Muscle layer of colon (tissue), 2 donors: ENCODE measurements at regions not wholly inside any gene's neighbourhood (a gene's known extent, or its start where the extent isn't known, plus 50 kb on each side); places are given as distances from the start of the nearest gene placed in this dataset.

ENCODE experiments used
- H3K27ac ChIP-seq: one replicate; pipeline ENCODE4 v1.7.0; 2013; ENCODE audit warnings: low read depth, mild to moderate bottlenecking, low read length, moderate library complexity
- H3K27me3 ChIP-seq, 2 donors: one replicate each; pipeline ENCODE4 v1.7.0; 2013; ENCODE audit warnings: low read length in 2 of 2, mild to moderate bottlenecking in 2 of 2; ENCODE audit not compliant: insufficient read depth in 2 of 2, control insufficient read depth in 1 of 2
- H3K36me3 ChIP-seq: one replicate; pipeline ENCODE4 v1.7.0; 2013; ENCODE audit warnings: mild to moderate bottlenecking, low read length; ENCODE audit not compliant: insufficient read depth
- H3K4me1 ChIP-seq: one replicate; pipeline ENCODE4 v1.7.0; 2013; ENCODE audit warnings: mild to moderate bottlenecking, low read length; ENCODE audit not compliant: insufficient read depth
- H3K4me3 ChIP-seq, 2 donors: one replicate each; pipeline ENCODE4 v1.7.0; 2013; ENCODE audit warnings: low read length in 2 of 2, low read depth in 1 of 2, mild to moderate bottlenecking in 1 of 2, moderate library complexity in 1 of 2
- H3K9ac ChIP-seq: one replicate; pipeline ENCODE4 v1.7.0; 2013; ENCODE audit warnings: low read length
- H3K9me3 ChIP-seq: one replicate; pipeline ENCODE4 v1.7.0; 2013; ENCODE audit warnings: mild to moderate bottlenecking, low read length
- donor health status: abdominal sarcoma.
- donor health status: Adenocarcinoma of cecum.

DNA sequence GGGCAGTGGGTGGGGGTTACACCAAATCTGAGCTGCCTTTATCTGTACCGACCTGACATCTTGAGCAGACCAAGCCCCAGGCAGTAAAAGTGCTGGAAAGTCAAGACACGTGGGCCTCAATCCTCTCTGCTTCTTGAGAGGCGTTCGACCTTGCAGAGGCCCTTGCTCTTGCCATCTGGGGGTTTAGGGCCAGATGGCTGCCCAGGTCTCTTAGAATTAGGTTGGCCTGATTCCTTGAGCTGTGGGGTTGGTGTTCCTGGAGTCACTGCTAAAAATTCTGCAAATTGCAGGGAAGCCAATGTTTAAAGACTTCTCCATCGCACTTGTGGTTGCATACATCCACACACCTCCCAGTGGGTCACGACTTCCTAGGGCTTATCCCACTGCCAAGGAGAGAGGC, 238.2 kb upstream of the ASIC2 start:
- no peaks in the 10 kb centered on the region for H3K4me1 ChIP-seq
- H3K27me3 ChIP-seq, result no peaks in the 10 kb centered on the region
- H3K4me3 ChIP-seq, result no peak overlapping the region
- no peaks in the 10 kb centered on the region for H3K36me3 ChIP-seq
- H3K27ac ChIP-seq, result no peak overlapping the region
- no peaks in the 10 kb centered on the region for H3K9me3 ChIP-seq
- H3K9ac ChIP-seq, result no peak overlapping the region

DNA sequence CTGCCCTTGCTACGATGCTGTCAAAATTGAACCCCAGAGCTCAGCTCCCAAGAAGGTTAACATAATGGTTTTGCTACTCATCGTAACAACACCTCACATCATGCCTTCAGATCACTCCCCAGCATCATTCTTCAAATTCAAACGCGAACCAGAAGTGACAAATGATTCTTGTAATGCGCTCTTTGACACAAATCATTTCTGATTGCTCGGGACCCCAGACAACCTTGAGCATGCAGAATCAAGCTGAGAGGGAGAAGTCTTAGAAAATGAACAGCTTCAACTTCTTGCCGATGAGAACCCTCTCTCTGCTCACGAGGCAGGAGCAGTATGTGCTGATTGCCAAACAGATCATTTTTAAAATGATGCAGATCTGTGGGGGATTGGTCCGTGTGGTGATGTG, 241.0 kb upstream of the ASIC2 start:
- H3K4me1 ChIP-seq, result no peaks in the 10 kb centered on the region
- no peak overlapping the region for H3K27ac ChIP-seq
- no peaks in the 10 kb centered on the region for H3K27me3 ChIP-seq
- H3K9me3 ChIP-seq, result no peaks in the 10 kb centered on the region
- H3K4me3 ChIP-seq, result no peak overlapping the region
- no peak overlapping the region for H3K9ac ChIP-seq
- H3K36me3 ChIP-seq, result no peaks in the 10 kb centered on the region

DNA sequence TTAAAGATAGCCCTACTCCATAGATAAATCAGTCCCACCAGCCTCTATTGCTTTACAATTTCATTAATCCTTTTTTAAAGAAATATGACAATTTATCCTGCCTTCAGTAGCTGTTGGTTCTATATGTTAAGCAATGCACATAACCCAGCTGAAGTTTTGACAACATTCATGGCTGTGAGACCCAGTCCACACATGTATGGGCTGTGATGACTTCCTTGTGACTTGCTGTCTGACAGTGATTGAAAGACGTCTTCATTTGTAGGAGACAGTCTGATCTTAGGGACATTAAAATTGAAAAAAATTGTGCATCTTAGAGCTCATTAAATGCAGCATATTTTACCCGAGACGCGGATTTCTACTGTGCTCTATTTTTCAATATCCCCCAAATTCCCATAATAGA, 252.0 kb upstream of the ASIC2 start:
- Histone ChIP-seq H3K4me3 (no peak overlapping the region), H3K36me3 (no peaks in the 10 kb centered on the region), H3K9me3 (no peaks in the 10 kb centered on the region), H3K4me1 (no peaks in the 10 kb centered on the region), H3K9ac (no peak overlapping the region), H3K27ac (no peak overlapping the region), H3K27me3 (peaks cover 0 to 10% of the 10 kb centered on the region in 2 donors)

DNA sequence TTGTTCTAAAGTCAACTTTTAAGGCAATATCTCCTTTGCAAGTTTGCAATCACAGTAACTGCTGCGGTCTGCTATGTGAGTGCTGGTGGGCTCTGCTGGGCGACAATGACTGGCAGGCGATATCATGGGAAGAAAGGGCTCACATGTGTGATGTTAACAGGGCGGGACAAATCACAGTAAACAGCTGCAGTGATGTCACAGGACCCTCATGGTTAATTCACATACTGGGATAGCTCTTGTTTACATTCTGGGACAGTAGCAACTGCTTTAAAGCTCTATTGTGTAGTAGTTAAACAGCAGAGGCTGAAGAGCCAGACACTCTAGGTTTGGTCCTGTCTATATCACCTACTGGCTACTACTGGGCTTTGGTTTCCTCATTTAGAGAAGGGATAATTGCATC, 257.2 kb upstream of the ASIC2 start:
- H3K4me1 ChIP-seq, result no peaks in the 10 kb centered on the region
- H3K9ac ChIP-seq, result no peak overlapping the region
- no peak overlapping the region for H3K4me3 ChIP-seq
- no peak overlapping the region for H3K27ac ChIP-seq
- no peaks in the 10 kb centered on the region for H3K36me3 ChIP-seq
- peaks cover 0 to 10% of the 10 kb centered on the region in 2 donors for H3K27me3 ChIP-seq
- no peaks in the 10 kb centered on the region for H3K9me3 ChIP-seq

DNA sequence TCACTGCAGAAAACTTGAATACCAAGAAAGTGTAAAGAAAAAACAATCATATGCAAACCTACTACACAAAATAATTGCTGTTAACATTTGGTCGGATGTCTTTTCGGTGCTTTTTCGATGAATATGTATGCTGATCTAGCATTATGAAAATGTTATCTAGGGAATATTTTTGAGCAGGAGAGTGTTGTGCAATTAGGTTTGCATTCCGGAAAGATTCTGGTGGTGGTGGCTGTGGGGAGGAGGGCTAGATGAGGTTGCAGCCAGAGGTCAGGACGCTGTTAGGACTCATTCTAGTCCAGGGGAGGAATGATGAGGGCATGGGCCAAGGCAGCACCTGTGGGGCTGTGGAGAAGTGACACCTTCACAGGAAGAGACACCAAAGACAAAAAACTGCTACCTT, 258.0 kb upstream of the ASIC2 start:
- H3K4me1 ChIP-seq, result no peaks in the 10 kb centered on the region
- no peak overlapping the region for H3K27ac ChIP-seq
- H3K9ac ChIP-seq, result no peak overlapping the region
- H3K27me3 ChIP-seq, result peaks cover 0 to 10% of the 10 kb centered on the region in 2 donors
- no peaks in the 10 kb centered on the region for H3K9me3 ChIP-seq
- H3K4me3 ChIP-seq, result no peak overlapping the region
- H3K36me3 ChIP-seq, result no peaks in the 10 kb centered on the region

DNA sequence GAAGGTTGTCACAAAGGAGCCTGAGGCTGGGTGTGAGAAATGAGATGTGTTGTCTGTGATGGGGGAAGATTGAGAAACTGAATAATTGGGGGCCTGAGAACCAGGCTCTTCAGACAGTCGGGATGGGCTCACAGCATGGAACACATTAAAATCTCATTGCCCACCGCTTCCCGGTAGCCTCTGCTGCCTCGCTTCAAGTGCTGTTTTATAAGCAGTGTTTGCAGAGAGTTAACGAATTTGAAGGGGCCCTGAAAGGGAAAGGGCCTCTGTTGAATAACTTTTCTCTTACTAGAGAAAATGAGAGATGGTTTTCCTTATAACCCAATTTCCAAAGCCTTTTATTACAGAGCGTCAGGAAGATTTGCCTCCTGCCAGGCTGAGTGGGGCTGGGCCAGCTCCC, 258.8 kb upstream of the ASIC2 start:
- Histone ChIP-seq H3K27me3 (peaks cover 0 to 7% of the 10 kb centered on the region in 2 donors), H3K4me3 (no peak overlapping the region), H3K9me3 (no peaks in the 10 kb centered on the region), H3K4me1 (no peaks in the 10 kb centered on the region), H3K36me3 (no peaks in the 10 kb centered on the region), H3K9ac (no peak overlapping the region), H3K27ac (no peak overlapping the region)

DNA sequence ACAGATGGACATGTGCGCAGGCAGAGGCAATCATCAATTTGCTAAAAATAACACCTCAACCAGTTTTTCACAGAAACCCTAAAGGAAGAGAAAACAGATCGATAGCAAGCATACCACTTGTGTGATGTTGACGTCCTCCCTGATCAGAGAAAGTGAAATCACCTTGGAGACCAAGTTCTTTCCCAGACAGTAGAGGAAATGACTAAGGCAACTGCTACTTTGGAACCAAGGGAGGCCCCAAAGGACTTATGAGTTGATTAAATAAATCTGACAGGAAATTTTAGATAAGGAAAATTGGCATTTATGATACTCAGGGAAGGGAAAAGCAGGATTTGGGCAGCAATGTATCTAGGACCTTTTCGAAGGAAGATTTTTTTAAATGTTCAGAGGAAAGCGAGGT, 267.1 kb upstream of the ASIC2 start:
- Histone ChIP-seq H3K9ac (no peak overlapping the region), H3K9me3 (peaks cover 4% of the 10 kb centered on the region), H3K27ac (no peak overlapping the region), H3K4me3 (no peak overlapping the region), H3K4me1 (no peaks in the 10 kb centered on the region), H3K27me3 (no peaks in the 10 kb centered on the region), H3K36me3 (no peaks in the 10 kb centered on the region)

DNA sequence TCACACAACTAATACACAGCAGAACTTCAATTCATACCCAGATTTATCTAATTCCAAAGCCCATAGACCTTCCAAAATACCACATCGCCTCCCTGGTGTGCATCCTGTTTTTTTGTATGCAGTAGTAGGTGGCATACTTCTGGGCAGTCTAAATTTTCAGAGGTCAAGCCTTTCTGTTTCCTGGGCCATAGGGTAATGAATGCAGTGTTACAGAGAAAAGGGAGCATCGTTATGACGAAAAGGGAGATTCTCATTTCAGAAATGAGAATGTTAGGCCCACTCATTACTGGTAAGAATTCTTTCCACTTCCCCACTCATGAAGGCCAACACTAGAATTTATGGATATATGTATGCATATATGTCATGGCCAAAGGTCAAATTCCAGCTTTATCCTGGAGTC, 267.8 kb upstream of the ASIC2 start:
- Histone ChIP-seq H3K9ac (no peak overlapping the region), H3K36me3 (no peaks in the 10 kb centered on the region), H3K4me3 (no peak overlapping the region), H3K9me3 (peaks cover 4% of the 10 kb centered on the region), H3K4me1 (no peaks in the 10 kb centered on the region), H3K27ac (no peak overlapping the region), H3K27me3 (no peaks in the 10 kb centered on the region)

DNA sequence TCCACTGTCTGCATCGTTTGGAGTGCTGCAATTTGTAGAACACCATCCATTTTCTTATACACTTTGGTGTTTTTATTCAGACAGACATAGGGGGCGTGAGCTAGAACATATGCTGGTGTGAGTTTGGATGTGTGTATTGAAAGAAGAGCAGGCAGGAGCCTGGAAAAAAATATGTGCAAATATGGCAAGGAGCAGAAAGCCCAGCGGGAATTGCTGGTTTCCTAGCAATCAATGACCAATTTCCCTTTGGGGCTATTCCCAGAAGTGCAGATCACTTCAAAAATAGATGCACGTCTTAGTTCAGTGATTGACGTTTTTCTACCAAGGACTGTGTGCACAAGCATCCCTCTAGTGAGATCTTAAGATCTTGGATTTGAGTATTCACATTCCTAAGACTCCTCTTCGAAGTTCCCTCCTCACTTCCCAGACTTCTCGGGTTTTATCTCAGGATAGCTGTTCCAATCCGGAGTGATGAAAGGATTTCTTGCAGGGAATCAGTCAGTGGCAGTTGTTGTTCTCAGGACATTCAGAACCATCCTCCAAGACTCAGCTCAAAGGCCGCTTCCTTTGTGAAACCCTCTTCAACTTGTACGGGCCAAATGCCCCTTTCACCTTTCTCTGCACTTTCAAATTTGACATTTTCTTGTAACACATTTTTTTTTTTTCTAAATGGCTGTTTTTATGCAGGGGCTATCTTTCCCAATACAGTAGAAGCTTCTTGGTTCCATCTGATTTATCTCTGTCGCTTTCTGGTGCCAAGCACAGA, 268.7 kb upstream of the ASIC2 start:
- H3K27ac ChIP-seq, result no peak overlapping the region
- no peaks in the 10 kb centered on the region for H3K27me3 ChIP-seq
- no peak overlapping the region for H3K4me3 ChIP-seq
- H3K9ac ChIP-seq, result no peak overlapping the region
- H3K4me1 ChIP-seq, result no peaks in the 10 kb centered on the region
- H3K36me3 ChIP-seq, result no peaks in the 10 kb centered on the region
- peaks cover 4% of the 10 kb centered on the region for H3K9me3 ChIP-seq

DNA sequence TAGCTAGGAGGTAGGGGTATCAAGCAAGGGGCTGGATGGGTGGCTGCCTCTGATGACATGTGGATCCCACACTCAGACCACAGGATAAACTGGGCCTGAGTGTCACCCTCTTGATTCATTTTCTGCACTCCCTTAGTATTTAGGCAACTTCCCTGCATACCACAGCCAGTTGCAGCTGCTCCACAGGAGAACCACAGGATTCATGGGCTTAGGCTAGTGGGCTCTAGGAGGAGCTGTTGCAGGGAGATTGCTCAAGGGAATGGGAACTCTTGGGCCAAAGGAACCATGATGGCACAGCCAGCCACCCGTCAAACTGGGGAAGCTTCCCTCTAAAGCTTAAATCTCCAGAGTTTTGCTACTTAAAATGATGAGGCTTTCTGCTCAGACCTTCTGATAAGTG, 269.7 kb upstream of the ASIC2 start:
- Histone ChIP-seq H3K4me1 (no peaks in the 10 kb centered on the region), H3K9me3 (no peaks in the 10 kb centered on the region), H3K27ac (no peak overlapping the region), H3K9ac (no peak overlapping the region), H3K4me3 (no peak overlapping the region), H3K27me3 (no peaks in the 10 kb centered on the region), H3K36me3 (no peaks in the 10 kb centered on the region)

DNA sequence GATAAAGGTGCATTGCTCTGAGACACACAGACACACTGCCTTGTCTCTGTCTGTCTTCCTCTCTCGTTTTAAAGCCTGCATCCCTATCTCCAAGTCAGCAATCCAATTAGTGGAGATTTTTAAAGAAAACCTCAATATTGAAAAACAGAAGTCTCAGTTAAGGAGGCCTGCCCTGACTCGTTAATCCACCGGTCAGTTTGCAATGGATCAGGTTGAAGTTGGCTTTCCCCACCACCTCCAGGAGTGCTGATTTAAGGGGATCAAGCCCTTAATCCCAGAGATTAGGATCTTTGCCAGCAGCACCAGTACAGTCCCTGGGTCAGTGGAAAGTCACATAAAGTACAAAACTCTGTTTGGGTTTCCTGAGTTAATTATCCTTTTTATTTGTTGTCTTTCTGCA, 271.1 kb upstream of the ASIC2 start:
- no peak overlapping the region for H3K27ac ChIP-seq
- no peaks in the 10 kb centered on the region for H3K27me3 ChIP-seq
- no peak overlapping the region for H3K4me3 ChIP-seq
- H3K9ac ChIP-seq, result no peak overlapping the region
- no peaks in the 10 kb centered on the region for H3K36me3 ChIP-seq
- H3K9me3 ChIP-seq, result no peaks in the 10 kb centered on the region
- no peaks in the 10 kb centered on the region for H3K4me1 ChIP-seq

DNA sequence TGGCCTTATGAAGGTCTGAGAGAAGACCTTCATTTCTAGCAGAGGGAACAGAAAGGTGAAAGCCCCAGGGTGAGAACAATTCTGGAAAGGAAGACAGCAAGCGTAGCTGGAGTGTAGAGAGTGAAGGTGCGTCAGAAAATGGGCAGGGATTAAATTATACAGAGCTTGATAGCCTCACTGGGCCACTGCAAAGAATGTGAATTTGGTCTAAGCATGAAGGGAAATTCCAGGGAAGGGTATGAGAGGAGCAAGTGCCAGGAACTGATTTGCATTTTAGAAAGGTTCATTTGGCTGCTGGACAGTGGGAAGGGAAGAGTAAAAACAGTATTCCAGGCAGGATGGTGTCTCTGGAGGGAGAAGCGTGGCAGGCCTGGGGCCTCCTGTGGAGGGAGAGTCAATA, 274.1 kb upstream of the ASIC2 start:
- Histone ChIP-seq H3K36me3 (no peaks in the 10 kb centered on the region), H3K9me3 (no peaks in the 10 kb centered on the region), H3K9ac (no peak overlapping the region), H3K4me1 (no peaks in the 10 kb centered on the region), H3K4me3 (no peak overlapping the region), H3K27ac (no peak overlapping the region), H3K27me3 (no peaks in the 10 kb centered on the region)
